Endothelial cell (in vitro differentiated cells): ENCODE measurements at regions not wholly inside any gene's neighbourhood (a gene's known extent, or its start where the extent isn't known, plus 50 kb on each side); places are given as distances from the start of the nearest gene placed in this dataset.

Source experiments
- DNase-seq: peaks from one replicate; pipeline ENCODE4 v3.0.0; 2021; ENCODE audit warnings: low spot score
- H3K27ac Mint-ChIP-seq: one replicate; pipeline ENCODE4 v1.8.0; 2021; ENCODE audit warnings: mixed read lengths, inconsistent platforms; ENCODE audit not compliant: unreplicated experiment
- H3K27me3 Mint-ChIP-seq: one replicate; pipeline ENCODE4 v1.8.0; 2021; ENCODE audit warnings: mild to moderate bottlenecking, moderate library complexity, mixed read lengths, inconsistent platforms; ENCODE audit not compliant: unreplicated experiment
- H3K36me3 Mint-ChIP-seq: one replicate; pipeline ENCODE4 v1.8.0; 2021; ENCODE audit warnings: mild to moderate bottlenecking, low read depth, mixed read lengths, inconsistent platforms; ENCODE audit not compliant: unreplicated experiment
- H3K4me1 Mint-ChIP-seq: one replicate; pipeline ENCODE4 v1.8.0; 2021; ENCODE audit warnings: mild to moderate bottlenecking, mixed read lengths, inconsistent platforms; ENCODE audit not compliant: unreplicated experiment
- H3K4me3 Mint-ChIP-seq: one replicate; pipeline ENCODE4 v1.8.0; 2021; ENCODE audit warnings: mild to moderate bottlenecking, mixed read lengths, inconsistent platforms; ENCODE audit not compliant: unreplicated experiment
- H3K9me3 Mint-ChIP-seq: one replicate; pipeline ENCODE4 v1.8.0; 2021; ENCODE audit warnings: mixed read lengths, inconsistent platforms; ENCODE audit not compliant: unreplicated experiment
- TF ChIP-seq, protein P1 (sequence below): fragments of 200-600 bp; sonication (generic); IDR thresholded peaks from one replicate; pipeline ENCODE4 v1.5.0; 2021; ENCODE audit warnings: antibody characterized with exemption; ENCODE audit not compliant: unreplicated experiment

DNA sequence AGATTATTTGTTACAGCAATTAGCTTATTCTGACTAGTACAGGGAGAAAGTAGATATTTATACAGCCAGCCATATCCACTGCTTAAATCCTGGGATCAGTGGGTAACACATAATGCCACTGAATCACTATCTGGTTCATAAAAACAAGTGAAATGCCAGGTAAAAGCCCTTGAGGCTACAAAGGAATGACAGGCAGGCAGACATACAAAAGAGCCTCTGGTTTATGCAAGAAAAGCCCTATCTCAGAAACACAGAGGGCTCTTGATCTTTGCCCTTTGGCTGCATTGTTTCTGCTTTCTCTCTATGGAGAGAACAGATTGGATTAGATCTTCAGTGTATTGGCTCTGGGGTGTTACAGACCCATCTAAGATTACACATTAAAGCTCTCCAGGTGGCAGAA is 115.4 kb upstream of the GADL1 start:
- no peak overlapping the region for H3K27ac Mint-ChIP-seq
- TF ChIP-seq, protein P1, sequence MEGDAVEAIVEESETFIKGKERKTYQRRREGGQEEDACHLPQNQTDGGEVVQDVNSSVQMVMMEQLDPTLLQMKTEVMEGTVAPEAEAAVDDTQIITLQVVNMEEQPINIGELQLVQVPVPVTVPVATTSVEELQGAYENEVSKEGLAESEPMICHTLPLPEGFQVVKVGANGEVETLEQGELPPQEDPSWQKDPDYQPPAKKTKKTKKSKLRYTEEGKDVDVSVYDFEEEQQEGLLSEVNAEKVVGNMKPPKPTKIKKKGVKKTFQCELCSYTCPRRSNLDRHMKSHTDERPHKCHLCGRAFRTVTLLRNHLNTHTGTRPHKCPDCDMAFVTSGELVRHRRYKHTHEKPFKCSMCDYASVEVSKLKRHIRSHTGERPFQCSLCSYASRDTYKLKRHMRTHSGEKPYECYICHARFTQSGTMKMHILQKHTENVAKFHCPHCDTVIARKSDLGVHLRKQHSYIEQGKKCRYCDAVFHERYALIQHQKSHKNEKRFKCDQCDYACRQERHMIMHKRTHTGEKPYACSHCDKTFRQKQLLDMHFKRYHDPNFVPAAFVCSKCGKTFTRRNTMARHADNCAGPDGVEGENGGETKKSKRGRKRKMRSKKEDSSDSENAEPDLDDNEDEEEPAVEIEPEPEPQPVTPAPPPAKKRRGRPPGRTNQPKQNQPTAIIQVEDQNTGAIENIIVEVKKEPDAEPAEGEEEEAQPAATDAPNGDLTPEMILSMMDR = no peak
- H3K4me3 Mint-ChIP-seq = no peak overlapping the region
- no peaks in the 10 kb centered on the region for H3K36me3 Mint-ChIP-seq
- H3K4me1 Mint-ChIP-seq = peaks cover 15% of the 10 kb centered on the region
- H3K27me3 Mint-ChIP-seq = peaks cover 3% of the 10 kb centered on the region
- H3K9me3 Mint-ChIP-seq = no peaks in the 10 kb centered on the region
- no peak for DNase-seq

GRCh38 chr3:31010491-31010890 is 116.0 kb upstream of the GADL1 start:
- TF ChIP-seq, protein P1 = no peak
- Mint-ChIP-seq H3K36me3 (no peaks in the 10 kb centered on the region), H3K27ac (no peak overlapping the region), H3K27me3 (peaks cover 3% of the 10 kb centered on the region), H3K4me3 (no peak overlapping the region), H3K4me1 (peaks cover 15% of the 10 kb centered on the region), H3K9me3 (no peaks in the 10 kb centered on the region)
- no peak for DNase-seq

DNA sequence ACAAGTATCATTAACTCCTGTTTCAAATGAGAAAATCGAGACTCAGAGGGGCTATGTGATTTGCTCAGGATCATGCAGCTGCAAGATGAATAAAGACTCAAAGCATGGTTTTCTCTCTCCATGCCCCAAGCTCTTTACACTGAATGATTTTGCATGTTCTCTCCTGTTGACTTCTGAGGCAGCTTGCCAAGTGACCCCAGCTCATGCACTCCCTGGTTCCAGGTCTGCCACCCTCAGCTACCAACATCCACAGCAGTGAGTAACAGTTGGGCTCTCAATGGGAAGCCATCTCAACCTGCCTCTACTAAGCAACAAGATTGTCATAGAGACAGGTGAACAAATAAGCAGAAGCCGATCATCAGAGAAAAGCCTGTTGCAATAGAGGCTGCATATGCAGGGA is 116.9 kb upstream of the GADL1 start:
- H3K36me3 Mint-ChIP-seq = no peaks in the 10 kb centered on the region
- no peak for DNase-seq
- TF ChIP-seq, protein P1 = no peak
- peaks cover 18% of the 10 kb centered on the region for H3K4me1 Mint-ChIP-seq
- H3K27ac Mint-ChIP-seq = no peak overlapping the region
- H3K9me3 Mint-ChIP-seq = no peaks in the 10 kb centered on the region
- H3K4me3 Mint-ChIP-seq = no peak overlapping the region
- peaks cover 3% of the 10 kb centered on the region for H3K27me3 Mint-ChIP-seq

DNA sequence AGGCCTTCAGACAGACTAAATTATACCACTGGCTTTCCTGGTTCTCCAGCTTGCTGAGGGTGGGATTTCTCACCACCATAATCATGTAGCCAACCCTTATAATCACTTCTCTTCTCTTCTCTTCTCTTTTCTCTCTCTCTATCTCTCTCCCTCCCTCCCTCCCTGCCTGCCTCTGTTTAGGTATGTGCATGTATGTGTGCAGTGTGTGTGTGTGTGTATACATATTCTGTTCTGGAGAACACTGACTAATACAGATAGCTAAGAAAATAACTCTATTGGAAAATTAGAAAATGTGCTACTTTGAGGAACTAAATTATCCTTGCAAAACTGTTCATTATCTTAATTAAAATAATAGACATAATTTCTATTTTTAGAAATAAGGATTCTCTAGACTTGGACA is 118.6 kb upstream of the GADL1 start:
- Mint-ChIP-seq H3K9me3 (no peaks in the 10 kb centered on the region), H3K27ac (no peak overlapping the region), H3K4me3 (no peak overlapping the region), H3K36me3 (no peaks in the 10 kb centered on the region), H3K27me3 (peaks cover 3% of the 10 kb centered on the region), H3K4me1 (peaks cover 28% of the 10 kb centered on the region)
- TF ChIP-seq, protein P1 = no peak
- DNase-seq = no peak

DNA sequence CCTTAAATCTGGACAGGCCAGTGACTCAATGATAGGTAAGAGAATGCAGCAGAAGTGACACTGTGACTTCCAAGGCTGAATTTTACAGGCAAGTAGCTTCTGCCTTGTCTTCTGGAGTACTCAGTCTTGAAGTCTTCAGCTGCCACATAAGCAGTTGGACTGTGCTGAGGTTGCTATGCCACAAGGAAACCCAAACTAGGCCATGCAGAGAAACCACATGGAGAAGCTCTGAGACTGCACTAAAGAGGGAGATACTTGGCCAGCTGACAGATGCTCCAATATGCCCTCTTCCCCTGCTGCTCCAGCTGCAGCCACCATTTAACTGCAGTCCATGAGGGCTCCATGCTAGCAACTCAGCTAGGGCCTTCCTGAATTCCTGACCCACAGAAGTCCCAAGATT is 119.4 kb upstream of the GADL1 start:
- Mint-ChIP-seq H3K27me3 (peaks cover 3% of the 10 kb centered on the region), H3K27ac (no peak overlapping the region), H3K9me3 (no peaks in the 10 kb centered on the region), H3K36me3 (no peaks in the 10 kb centered on the region), H3K4me1 (peaks cover 28% of the 10 kb centered on the region), H3K4me3 (no peak overlapping the region)
- DNase-seq = no peak
- TF ChIP-seq, protein P1 = no peak
